ENCODE measurements at regions not wholly inside any gene's neighbourhood (a gene's known extent, or its start where the extent isn't known, plus 50 kb on each side); places are given as distances from the start of the nearest gene placed in this dataset.

DNA sequence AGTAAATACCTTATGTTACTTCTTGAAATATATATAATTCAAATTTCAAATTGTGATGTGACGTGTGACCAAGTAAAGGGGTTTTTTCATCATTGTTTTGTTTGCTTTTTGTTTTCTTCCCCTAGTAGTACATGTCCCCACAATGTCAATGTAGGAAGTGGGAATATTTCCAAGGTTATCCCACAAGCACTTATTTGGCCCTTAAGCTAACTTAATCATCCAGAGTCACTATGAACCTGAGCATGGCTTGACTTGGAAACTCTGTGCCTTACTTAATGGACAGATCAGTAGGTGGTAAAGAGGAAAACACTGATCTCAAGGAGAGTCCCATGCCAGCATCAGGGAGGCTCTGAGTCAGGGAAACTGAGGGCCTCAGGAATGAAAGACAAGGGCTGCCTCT is 569.3 kb upstream of the IGFBP3 start:
- TF ChIP-seq, protein P1, sequence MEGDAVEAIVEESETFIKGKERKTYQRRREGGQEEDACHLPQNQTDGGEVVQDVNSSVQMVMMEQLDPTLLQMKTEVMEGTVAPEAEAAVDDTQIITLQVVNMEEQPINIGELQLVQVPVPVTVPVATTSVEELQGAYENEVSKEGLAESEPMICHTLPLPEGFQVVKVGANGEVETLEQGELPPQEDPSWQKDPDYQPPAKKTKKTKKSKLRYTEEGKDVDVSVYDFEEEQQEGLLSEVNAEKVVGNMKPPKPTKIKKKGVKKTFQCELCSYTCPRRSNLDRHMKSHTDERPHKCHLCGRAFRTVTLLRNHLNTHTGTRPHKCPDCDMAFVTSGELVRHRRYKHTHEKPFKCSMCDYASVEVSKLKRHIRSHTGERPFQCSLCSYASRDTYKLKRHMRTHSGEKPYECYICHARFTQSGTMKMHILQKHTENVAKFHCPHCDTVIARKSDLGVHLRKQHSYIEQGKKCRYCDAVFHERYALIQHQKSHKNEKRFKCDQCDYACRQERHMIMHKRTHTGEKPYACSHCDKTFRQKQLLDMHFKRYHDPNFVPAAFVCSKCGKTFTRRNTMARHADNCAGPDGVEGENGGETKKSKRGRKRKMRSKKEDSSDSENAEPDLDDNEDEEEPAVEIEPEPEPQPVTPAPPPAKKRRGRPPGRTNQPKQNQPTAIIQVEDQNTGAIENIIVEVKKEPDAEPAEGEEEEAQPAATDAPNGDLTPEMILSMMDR (IDR thresholded peaks at IDR 0.05; ENCODE audit: low read depth, low read length, missing control alignments): no peak
- in situ Hi-C loops (cut with HindIII; ENCODE audit: low pct_ligation_motif_present, low sequenced_read_pairs): no loop called here
- no peak for DNase-seq
- Histone ChIP-seq H3K27ac (no peak overlapping the region), H3K27me3 (replicated peaks) (no peaks in the 10 kb centered on the region), H3K4me3 (ENCODE audit: low read depth, low read length) (no peak overlapping the region), H3K36me3 (replicated peaks) (no peaks in the 10 kb centered on the region)

DNA sequence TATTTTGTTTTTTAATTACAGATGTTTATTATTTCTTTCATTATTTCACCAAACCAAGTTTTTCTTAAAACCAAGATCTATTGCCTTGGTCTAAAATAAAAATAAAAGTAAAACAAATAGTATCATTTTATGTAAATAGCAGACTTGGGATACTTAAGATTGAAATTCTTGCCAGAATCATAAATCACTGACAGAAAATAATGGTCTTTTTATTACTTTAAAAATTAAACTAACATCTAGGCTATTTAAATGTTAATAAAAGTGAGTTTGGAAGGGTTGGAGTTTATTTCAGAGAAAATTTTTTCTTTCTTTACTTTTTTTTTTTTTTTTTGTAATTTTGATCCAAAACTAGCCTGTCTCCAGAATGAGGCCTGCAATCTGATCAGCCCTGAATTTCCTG is 568.0 kb upstream of the IGFBP3 start:
- Histone ChIP-seq H3K4me3 (ENCODE audit: low read depth, low read length) (no peak overlapping the region), H3K36me3 (replicated peaks) (no peaks in the 10 kb centered on the region), H3K27ac (no peak overlapping the region), H3K27me3 (replicated peaks) (no peaks in the 10 kb centered on the region)
- TF ChIP-seq, protein P1 (IDR thresholded peaks at IDR 0.05; ENCODE audit: low read depth, low read length, missing control alignments): no peak
- in situ Hi-C loops (cut with HindIII; ENCODE audit: low pct_ligation_motif_present, low sequenced_read_pairs): no loop called here
- DNase-seq: no peak

DNA sequence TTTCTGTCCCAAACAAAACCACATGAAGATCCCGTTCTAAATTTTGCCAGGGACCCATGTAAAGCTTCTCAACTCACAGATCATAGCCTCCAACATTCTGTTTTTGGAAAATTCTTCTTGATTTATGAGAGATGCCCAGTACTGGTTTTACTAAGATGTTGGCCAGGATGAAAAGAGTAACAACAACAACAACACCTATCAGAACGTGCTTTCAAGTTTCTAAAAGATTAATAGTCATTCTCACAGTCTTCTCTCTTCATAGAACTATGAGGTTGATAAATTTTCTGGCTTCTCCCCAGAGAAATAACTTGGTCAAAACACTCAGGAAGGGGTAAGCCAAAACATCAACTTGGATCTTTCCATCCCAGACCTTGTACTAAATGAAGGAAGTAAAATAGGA is 567.5 kb upstream of the IGFBP3 start:
- TF ChIP-seq, protein P1 (IDR thresholded peaks at IDR 0.05; ENCODE audit: low read depth, low read length, missing control alignments): no peak
- no peak overlapping the region for H3K4me3 ChIP-seq (ENCODE audit: low read depth, low read length)
- H3K27ac ChIP-seq: no peak overlapping the region
- in situ Hi-C loops (cut with HindIII; ENCODE audit: low pct_ligation_motif_present, low sequenced_read_pairs): no loop called here
- no peaks in the 10 kb centered on the region for H3K27me3 ChIP-seq (replicated peaks)
- no peak for DNase-seq
- H3K36me3 ChIP-seq (replicated peaks): no peaks in the 10 kb centered on the region

DNA sequence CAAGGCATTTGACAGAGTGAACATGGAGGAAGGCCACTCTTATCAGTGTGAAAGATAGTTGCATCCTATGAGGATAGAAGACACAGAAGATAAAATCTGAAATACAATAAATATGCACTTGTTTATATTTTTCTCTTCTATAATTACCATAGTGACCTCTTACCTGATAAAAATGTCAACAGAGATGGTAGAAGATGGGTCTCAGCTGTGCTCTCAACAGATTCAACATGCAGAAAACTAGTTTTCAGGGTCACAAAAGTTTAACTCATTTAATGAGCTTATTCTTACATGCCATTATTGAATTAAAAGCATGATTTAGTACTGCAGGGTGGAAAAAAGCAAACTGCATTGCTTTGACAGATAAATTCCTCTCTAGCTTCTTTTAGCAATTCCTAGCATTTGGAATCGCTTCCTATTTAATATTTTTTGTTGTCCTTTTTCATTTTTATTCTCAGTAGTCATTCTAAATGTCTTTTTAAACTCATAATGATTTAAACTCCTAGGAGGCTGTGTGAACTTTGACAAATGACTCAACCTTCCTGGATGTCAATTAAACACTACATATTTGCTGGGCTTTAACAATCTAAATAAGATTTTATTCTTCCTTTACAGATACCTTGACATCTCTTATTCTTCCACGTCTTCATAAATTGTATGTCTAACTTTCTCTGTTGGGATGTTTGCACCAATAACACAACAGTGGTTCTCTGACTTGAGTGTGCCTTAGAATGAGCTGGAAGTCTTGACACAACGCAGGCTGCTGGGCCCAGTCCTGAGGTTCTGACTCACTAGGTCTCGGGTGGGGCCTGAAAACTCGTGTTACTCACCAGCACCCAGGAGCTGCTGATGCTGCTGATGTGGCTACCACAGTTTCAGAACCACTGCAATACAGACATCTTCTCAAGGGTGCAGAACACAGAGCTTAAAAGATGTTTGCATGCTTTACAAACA is 565.5 kb upstream of the IGFBP3 start:
- no peak overlapping the region for H3K4me3 ChIP-seq (ENCODE audit: low read depth, low read length)
- DNase-seq: peak; percentile 90
- TF ChIP-seq, protein P1 (IDR thresholded peaks at IDR 0.05; ENCODE audit: low read depth, low read length, missing control alignments): no peak
- no peaks in the 10 kb centered on the region for H3K27me3 ChIP-seq (replicated peaks)
- H3K27ac ChIP-seq: peak overlapping the region; percentile 80
- H3K36me3 ChIP-seq (replicated peaks): no peaks in the 10 kb centered on the region
- in situ Hi-C loops (cut with HindIII; ENCODE audit: low pct_ligation_motif_present, low sequenced_read_pairs): no loop called here

- Histone ChIP-seq H3K4me3 (ENCODE audit: low read depth, low read length) (no peak overlapping the region), H3K36me3 (replicated peaks) (no peaks in the 10 kb centered on the region), H3K27ac (peak overlapping the region; percentile 80), H3K27me3 (replicated peaks) (no peaks in the 10 kb centered on the region)
- TF ChIP-seq, protein P1 (IDR thresholded peaks at IDR 0.05; ENCODE audit: low read depth, low read length, missing control alignments): peak; percentile 45
- in situ Hi-C loops (cut with HindIII; ENCODE audit: low pct_ligation_motif_present, low sequenced_read_pairs): no loop called here
- DNase-seq: peak; percentile 56
These were observed 564.5 kb upstream of the IGFBP3 start for GRCh38 chr7:46485481-46486065.

Data from brain microvascular endothelial cell (primary cell).